Tibial nerve (tissue), 4 donors: ENCODE measurements at regions not wholly inside any gene's neighbourhood (a gene's known extent, or its start where the extent isn't known, plus 50 kb on each side); places are given as distances from the start of the nearest gene placed in this dataset.

Experiments
- EP300 ChIP-seq, 2 donors: sonication (generic); formaldehyde crosslinking; IDR thresholded peaks; one replicate each; pipeline ENCODE4 v1.6.1; 2017; ENCODE audit warnings: antibody characterized with exemption in 2 of 2, mild to moderate bottlenecking in 1 of 2
- TF ChIP-seq, protein P1 (sequence below), 5 experiments: fragments of 200-600 bp in 3 of 5; fragments of 450-650 bp in 2 of 5; sonication (generic) in 3 of 5; IDR thresholded peaks; one replicate each; pipeline ENCODE4 v1.5.1; 2016 to 2019; ENCODE audit warnings: antibody characterized with exemption in 5 of 5, mild to moderate bottlenecking in 3 of 5, moderate library complexity in 2 of 5

DNA sequence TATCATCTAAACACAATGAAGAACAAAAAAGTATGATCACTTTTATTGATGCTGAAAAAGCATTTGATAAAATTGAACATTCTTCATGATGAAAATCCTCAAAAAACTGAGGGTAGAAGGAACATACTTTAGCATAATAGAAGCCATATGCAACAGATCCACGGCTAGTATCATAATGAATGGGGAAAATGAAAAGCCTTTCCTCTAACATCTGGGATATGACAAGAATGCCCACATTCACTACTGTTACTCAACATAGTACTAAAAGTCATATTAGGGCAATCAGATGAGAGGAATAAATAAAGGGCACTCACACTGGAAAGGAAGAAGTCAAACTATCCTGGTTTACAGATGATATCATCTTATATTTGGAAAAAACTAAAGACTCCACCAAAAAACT, 256.6 kb downstream of the RFPL4B start:
- TF ChIP-seq, protein P1, sequence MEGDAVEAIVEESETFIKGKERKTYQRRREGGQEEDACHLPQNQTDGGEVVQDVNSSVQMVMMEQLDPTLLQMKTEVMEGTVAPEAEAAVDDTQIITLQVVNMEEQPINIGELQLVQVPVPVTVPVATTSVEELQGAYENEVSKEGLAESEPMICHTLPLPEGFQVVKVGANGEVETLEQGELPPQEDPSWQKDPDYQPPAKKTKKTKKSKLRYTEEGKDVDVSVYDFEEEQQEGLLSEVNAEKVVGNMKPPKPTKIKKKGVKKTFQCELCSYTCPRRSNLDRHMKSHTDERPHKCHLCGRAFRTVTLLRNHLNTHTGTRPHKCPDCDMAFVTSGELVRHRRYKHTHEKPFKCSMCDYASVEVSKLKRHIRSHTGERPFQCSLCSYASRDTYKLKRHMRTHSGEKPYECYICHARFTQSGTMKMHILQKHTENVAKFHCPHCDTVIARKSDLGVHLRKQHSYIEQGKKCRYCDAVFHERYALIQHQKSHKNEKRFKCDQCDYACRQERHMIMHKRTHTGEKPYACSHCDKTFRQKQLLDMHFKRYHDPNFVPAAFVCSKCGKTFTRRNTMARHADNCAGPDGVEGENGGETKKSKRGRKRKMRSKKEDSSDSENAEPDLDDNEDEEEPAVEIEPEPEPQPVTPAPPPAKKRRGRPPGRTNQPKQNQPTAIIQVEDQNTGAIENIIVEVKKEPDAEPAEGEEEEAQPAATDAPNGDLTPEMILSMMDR (IDR thresholded peaks at IDR 0.05): no peak
- TF ChIP-seq EP300 (IDR thresholded peaks at IDR 0.05): no peak
